Tibial nerve (tissue), 4 donors: ENCODE measurements at regions not wholly inside any gene's neighbourhood (a gene's known extent, or its start where the extent isn't known, plus 50 kb on each side); places are given as distances from the start of the nearest gene placed in this dataset.

Experiments
- DNase-seq, 2 donors: peaks; one replicate each; pipeline ENCODE4 v3.0.0-alpha.2; 2019; ENCODE audit warnings: low spot score in 2 of 2
- H3K27ac ChIP-seq, 4 donors: fragments of 200-600 bp; sonication (generic) in 3 of 4; one replicate each; pipeline ENCODE4 v1.5.1; 2017 to 2019; ENCODE audit warnings: mild to moderate bottlenecking in 1 of 4
- H3K27me3 ChIP-seq, 2 donors: fragments of 200-600 bp; sonication (generic) in 1 of 2; one replicate each; pipeline versions ENCODE4 v1.5.1 to v1.6.0; 2017 to 2019
- H3K36me3 ChIP-seq, 3 donors: fragments of 200-600 bp; sonication (generic); one replicate each; pipeline ENCODE4 v1.5.1; 2018 to 2019
- H3K4me1 ChIP-seq, 4 donors: fragments of 200-600 bp; sonication (generic) in 3 of 4; one replicate each; pipeline ENCODE4 v1.5.1; 2017 to 2019
- H3K4me3 ChIP-seq, 4 donors: fragments of 200-600 bp; sonication (generic) in 3 of 4; one replicate each; pipeline ENCODE4 v1.5.1; 2017 to 2019; ENCODE audit warnings: mild to moderate bottlenecking in 1 of 4, moderate library complexity in 1 of 4
- H3K9me3 ChIP-seq, 4 donors: fragments of 200-600 bp; sonication (generic) in 3 of 4; one replicate each; pipeline ENCODE4 v1.5.1; 2017 to 2019
- CTCF ChIP-seq, 5 experiments: fragments of 200-600 bp in 3 of 5; fragments of 450-650 bp in 2 of 5; sonication (generic) in 3 of 5; IDR thresholded peaks; one replicate each; pipeline ENCODE4 v1.5.1; 2016 to 2019; ENCODE audit warnings: antibody characterized with exemption in 5 of 5, mild to moderate bottlenecking in 3 of 5, moderate library complexity in 2 of 5
- EP300 ChIP-seq, 2 donors: sonication (generic); formaldehyde crosslinking; IDR thresholded peaks; one replicate each; pipeline ENCODE4 v1.6.1; 2017; ENCODE audit warnings: antibody characterized with exemption in 2 of 2, mild to moderate bottlenecking in 1 of 2
- POLR2A ChIP-seq, 2 donors: fragments of 450-650 bp; IDR thresholded peaks; one replicate each; pipeline ENCODE4 v1.6.1; 2017; ENCODE audit warnings: antibody characterized with exemption in 2 of 2, mild to moderate bottlenecking in 2 of 2, moderate library complexity in 2 of 2
- WGBS, 2 donors: methylation state at CpG; one replicate each; pipeline ENCODE4 v1.1.5; 2018; 5-methylcytosine and 5-hydroxymethylcytosine counted together

GRCh38 chr4:103443324-103443723, 245.2 kb upstream of the CENPE start:
- Histone ChIP-seq H3K9me3 (no peaks in the 10 kb centered on the region), H3K27me3 (no peaks in the 10 kb centered on the region), H3K36me3 (no peaks in the 10 kb centered on the region), H3K4me3 (no peak overlapping the region), H3K27ac (no peak overlapping the region), H3K4me1 (no peaks in the 10 kb centered on the region)
- no peak for DNase-seq
- no peak for TF ChIP-seq POLR2A (IDR thresholded peaks at IDR 0.05)
- TF ChIP-seq CTCF (IDR thresholded peaks at IDR 0.05) = no peak
- TF ChIP-seq EP300 (IDR thresholded peaks at IDR 0.05) = no peak
- 34 to 40% methylated on average over 3 of the region's 3 CpGs for WGBS, 2 donors

GRCh38 chr4:103429283-103429682, 231.1 kb upstream of the CENPE start:
- 17 to 19% methylated on average over 7 of the region's 7 CpGs for WGBS, 2 donors
- no peak for DNase-seq
- no peak overlapping the region for H3K4me3 ChIP-seq
- no peak for TF ChIP-seq POLR2A (IDR thresholded peaks at IDR 0.05)
- no peak for TF ChIP-seq CTCF (IDR thresholded peaks at IDR 0.05)
- no peaks in the 10 kb centered on the region for H3K27me3 ChIP-seq
- H3K9me3 ChIP-seq = no peaks in the 10 kb centered on the region
- no peaks in the 10 kb centered on the region for H3K36me3 ChIP-seq
- no peaks in the 10 kb centered on the region for H3K4me1 ChIP-seq
- no peak overlapping the region for H3K27ac ChIP-seq

GRCh38 chr4:103425406-103425805, 227.3 kb upstream of the CENPE start:
- TF ChIP-seq EP300 (IDR thresholded peaks at IDR 0.05) (no peak), POLR2A (IDR thresholded peaks at IDR 0.05) (no peak), CTCF (IDR thresholded peaks at IDR 0.05) (no peak)
- no peak overlapping the region for H3K27ac ChIP-seq
- no peaks in the 10 kb centered on the region for H3K27me3 ChIP-seq
- no peak for DNase-seq
- H3K4me3 ChIP-seq = no peak overlapping the region
- WGBS, 2 donors = 78 to 84% methylated on average over 1 of the region's 1 CpG
- H3K36me3 ChIP-seq = no peaks in the 10 kb centered on the region
- H3K9me3 ChIP-seq = no peaks in the 10 kb centered on the region
- no peaks in the 10 kb centered on the region for H3K4me1 ChIP-seq

- Histone ChIP-seq H3K36me3 (no peaks in the 10 kb centered on the region), H3K9me3 (no peaks in the 10 kb centered on the region), H3K27me3 (no peaks in the 10 kb centered on the region), H3K27ac (no peak overlapping the region), H3K4me1 (no peaks in the 10 kb centered on the region), H3K4me3 (no peak overlapping the region)
- DNase-seq = no peak
- WGBS, 2 donors = 27 to 36% methylated on average over 2 of the region's 2 CpGs
- TF ChIP-seq POLR2A (IDR thresholded peaks at IDR 0.05) (no peak), CTCF (IDR thresholded peaks at IDR 0.05) (no peak), EP300 (IDR thresholded peaks at IDR 0.05) (no peak)
Measured at GRCh38 chr4:103424853-103425252, 226.7 kb upstream of the CENPE start.

GRCh38 chr4:103423261-103423660, 225.1 kb upstream of the CENPE start:
- H3K27ac ChIP-seq = no peak overlapping the region
- no peaks in the 10 kb centered on the region for H3K27me3 ChIP-seq
- no peak overlapping the region for H3K4me3 ChIP-seq
- H3K9me3 ChIP-seq = no peaks in the 10 kb centered on the region
- no peak for TF ChIP-seq EP300 (IDR thresholded peaks at IDR 0.05)
- no peak for TF ChIP-seq CTCF (IDR thresholded peaks at IDR 0.05)
- TF ChIP-seq POLR2A (IDR thresholded peaks at IDR 0.05) = no peak
- H3K4me1 ChIP-seq = no peaks in the 10 kb centered on the region
- DNase-seq = no peak
- 72 to 81% methylated on average over 2 of the region's 2 CpGs for WGBS, 2 donors
- no peaks in the 10 kb centered on the region for H3K36me3 ChIP-seq
